ENCODE measurements at regions not wholly inside any gene's neighbourhood (a gene's known extent, or its start where the extent isn't known, plus 50 kb on each side); places are given as distances from the start of the nearest gene placed in this dataset.

- DNase-seq = no peak
- H3K9me3 ChIP-seq (ENCODE audit: severe bottlenecking) = no peaks in the 10 kb centered on the region
- no peak overlapping the region for H3K4me3 ChIP-seq (ENCODE audit: low read depth, low read length)
- H3K36me3 ChIP-seq = no peaks in the 10 kb centered on the region
- TF ChIP-seq CTCF (IDR thresholded peaks at IDR 0.05; ENCODE audit: low read depth, low read length) = no peak
- H3K27me3 ChIP-seq (ENCODE audit: insufficient read depth, low read depth, severe bottlenecking) = no peaks in the 10 kb centered on the region
- H3K27ac ChIP-seq = no peak overlapping the region
Measured at GRCh38 chr5:126184474-126184873, 238.7 kb upstream of the GRAMD2B start.

DNA sequence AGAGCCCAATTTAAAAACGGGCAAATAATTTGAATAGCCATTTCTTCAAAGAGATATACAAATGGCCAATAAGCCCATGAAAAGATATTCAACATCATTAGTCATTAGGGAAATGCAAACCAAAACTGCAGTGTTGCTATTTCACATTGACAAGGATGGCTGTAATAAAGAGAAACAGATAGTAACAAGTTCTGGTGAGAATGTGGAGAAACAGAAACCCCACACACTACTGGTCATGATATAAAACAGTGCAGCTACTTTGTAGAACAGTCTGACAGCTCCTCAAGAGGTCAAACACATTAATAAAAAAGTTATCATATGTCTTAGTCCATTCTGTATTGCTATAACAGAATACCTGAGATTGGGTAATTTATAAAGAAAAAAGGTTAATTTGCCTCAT, 237.0 kb upstream of the GRAMD2B start:
- Histone ChIP-seq H3K9me3 (ENCODE audit: severe bottlenecking) (no peaks in the 10 kb centered on the region), H3K27me3 (ENCODE audit: insufficient read depth, low read depth, severe bottlenecking) (no peaks in the 10 kb centered on the region), H3K27ac (no peak overlapping the region), H3K36me3 (no peaks in the 10 kb centered on the region), H3K4me3 (ENCODE audit: low read depth, low read length) (no peak overlapping the region)
- TF ChIP-seq CTCF (IDR thresholded peaks at IDR 0.05; ENCODE audit: low read depth, low read length) = no peak
- no peak for DNase-seq

DNA sequence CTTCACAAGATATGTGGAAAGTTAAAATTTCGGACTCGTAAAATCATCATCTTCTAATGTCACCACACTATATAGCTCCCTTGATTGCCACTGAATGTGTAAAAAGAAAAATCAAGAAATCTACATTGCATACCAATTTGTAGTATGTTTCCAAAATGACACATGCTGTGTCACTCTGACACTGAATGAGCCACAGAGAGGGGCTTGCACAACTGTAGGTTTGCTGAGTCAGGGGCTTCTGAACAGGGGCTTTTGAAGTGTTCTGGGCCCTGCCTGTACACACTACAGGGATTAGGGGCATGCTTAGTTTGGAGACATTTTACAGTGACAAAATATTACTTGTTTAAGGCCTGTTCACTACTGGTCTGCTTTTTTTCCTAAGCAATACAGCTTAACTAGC, 234.4 kb upstream of the GRAMD2B start:
- H3K9me3 ChIP-seq (ENCODE audit: severe bottlenecking) = no peaks in the 10 kb centered on the region
- TF ChIP-seq CTCF (IDR thresholded peaks at IDR 0.05; ENCODE audit: low read depth, low read length) = no peak
- no peak for DNase-seq
- H3K27me3 ChIP-seq (ENCODE audit: insufficient read depth, low read depth, severe bottlenecking) = no peaks in the 10 kb centered on the region
- H3K27ac ChIP-seq = no peak overlapping the region
- no peaks in the 10 kb centered on the region for H3K36me3 ChIP-seq
- no peak overlapping the region for H3K4me3 ChIP-seq (ENCODE audit: low read depth, low read length)

GRCh38 chr5:126189231-126189630, 234.0 kb upstream of the GRAMD2B start:
- Histone ChIP-seq H3K4me3 (ENCODE audit: low read depth, low read length) (no peak overlapping the region), H3K36me3 (no peaks in the 10 kb centered on the region), H3K9me3 (ENCODE audit: severe bottlenecking) (no peaks in the 10 kb centered on the region), H3K27me3 (ENCODE audit: insufficient read depth, low read depth, severe bottlenecking) (no peaks in the 10 kb centered on the region), H3K27ac (no peak overlapping the region)
- no peak for TF ChIP-seq CTCF (IDR thresholded peaks at IDR 0.05; ENCODE audit: low read depth, low read length)
- DNase-seq = no peak

DNA sequence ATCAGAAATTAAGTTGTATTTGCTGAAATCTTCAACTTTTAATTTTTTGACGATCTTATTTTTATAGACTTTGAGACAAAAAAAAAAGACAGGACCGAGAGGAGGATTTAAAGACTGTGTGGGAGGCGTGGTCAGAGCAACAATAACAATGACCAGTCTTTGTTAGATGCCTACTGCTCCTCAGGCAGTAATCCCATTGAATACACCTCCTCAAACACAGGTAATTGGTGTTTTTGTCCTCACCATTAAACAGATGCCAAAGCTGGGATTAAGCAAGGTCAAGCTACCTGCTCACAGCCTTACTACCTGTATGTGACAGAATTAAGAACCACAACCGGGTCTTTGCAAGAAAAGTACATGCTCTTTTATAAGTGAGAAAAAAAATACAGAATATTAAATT, 233.3 kb upstream of the GRAMD2B start:
- H3K9me3 ChIP-seq (ENCODE audit: severe bottlenecking) = no peaks in the 10 kb centered on the region
- H3K27me3 ChIP-seq (ENCODE audit: insufficient read depth, low read depth, severe bottlenecking) = no peaks in the 10 kb centered on the region
- no peaks in the 10 kb centered on the region for H3K36me3 ChIP-seq
- H3K4me3 ChIP-seq (ENCODE audit: low read depth, low read length) = no peak overlapping the region
- no peak overlapping the region for H3K27ac ChIP-seq
- DNase-seq = no peak
- no peak for TF ChIP-seq CTCF (IDR thresholded peaks at IDR 0.05; ENCODE audit: low read depth, low read length)

- H3K27me3 ChIP-seq (ENCODE audit: insufficient read depth, low read depth, severe bottlenecking) = no peaks in the 10 kb centered on the region
- H3K27ac ChIP-seq = no peak overlapping the region
- no peak for DNase-seq
- no peak for TF ChIP-seq CTCF (IDR thresholded peaks at IDR 0.05; ENCODE audit: low read depth, low read length)
- no peak overlapping the region for H3K4me3 ChIP-seq (ENCODE audit: low read depth, low read length)
- no peaks in the 10 kb centered on the region for H3K36me3 ChIP-seq
- no peaks in the 10 kb centered on the region for H3K9me3 ChIP-seq (ENCODE audit: severe bottlenecking)
Measured at GRCh38 chr5:126192226-126192625, 231.0 kb upstream of the GRAMD2B start.

Data from WERI-Rb-1 (cell line).